HG03565 (cell line): ENCODE measurements at regions not wholly inside any gene's neighbourhood (a gene's known extent, or its start where the extent isn't known, plus 50 kb on each side); places are given as distances from the start of the nearest gene placed in this dataset.

Source experiments
- ATAC-seq: cut with Tn5 transposase; IDR thresholded peaks from one replicate; pipeline ENCODE4 v1.9.1; 2021; ENCODE audit warnings: mild to moderate bottlenecking, moderate library complexity; ENCODE audit not compliant: unreplicated experiment

DNA sequence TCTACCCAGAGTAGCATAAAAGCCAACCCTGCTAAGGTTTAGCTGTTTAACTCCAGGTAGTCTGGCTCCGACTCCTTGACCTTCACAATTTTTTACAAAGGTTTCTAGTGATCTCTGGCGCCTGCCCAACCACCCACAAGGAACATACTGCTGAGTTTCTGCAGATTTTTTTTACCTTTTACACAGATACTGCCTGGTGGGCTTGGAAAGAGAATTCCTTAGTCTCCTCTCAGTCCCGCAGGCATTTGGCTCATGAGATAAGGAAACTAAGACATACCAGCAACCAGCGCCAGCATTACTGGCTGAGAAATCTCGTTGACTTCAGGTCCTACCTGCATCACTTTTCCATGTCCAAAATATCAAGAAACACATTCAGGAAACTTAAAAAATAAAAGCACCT is 51.1 kb upstream of the LYZL1 start:
- ATAC-seq: no peak

DNA sequence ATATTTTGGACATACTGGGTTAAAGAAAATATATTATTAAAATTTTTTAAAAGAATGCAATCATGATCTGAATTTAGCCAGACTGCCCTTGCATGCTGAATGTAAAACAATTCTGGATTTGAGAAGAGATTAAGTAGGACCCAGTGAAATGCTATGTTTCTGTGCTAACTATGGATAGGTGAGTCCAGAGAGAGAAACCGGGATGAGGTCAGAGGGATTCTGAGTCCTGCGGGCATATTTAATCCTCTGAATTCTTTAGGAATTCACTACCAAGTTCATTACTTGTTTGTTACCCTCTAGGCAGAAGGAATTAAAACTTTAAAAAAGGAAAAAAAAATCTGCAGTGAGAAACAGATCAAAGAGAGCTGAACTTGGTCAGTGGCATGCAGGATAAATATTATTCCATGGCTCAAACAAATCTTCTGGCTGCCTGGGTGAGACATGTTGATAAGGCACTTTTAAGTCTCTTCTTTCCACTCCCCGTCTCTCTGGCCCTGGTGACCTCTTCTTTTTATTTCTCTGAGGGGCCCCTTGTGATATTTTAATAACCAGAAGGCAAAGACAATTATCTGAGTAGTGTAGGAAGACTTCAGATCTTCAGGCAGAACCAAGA is 50.2 kb upstream of the LYZL1 start:
- ATAC-seq: no peak
